ENCODE measurements at regions not wholly inside any gene's neighbourhood (a gene's known extent, or its start where the extent isn't known, plus 50 kb on each side); places are given as distances from the start of the nearest gene placed in this dataset.

GRCh38 chr18:23334569-23334968, 118.5 kb upstream of the RIOK3 start:
- H3K36me3 Mint-ChIP-seq (ENCODE audit: insufficient read depth, unreplicated experiment): peaks cover 4% of the 10 kb centered on the region
- ChIA-PET CTCF (no interaction called here), POLR2A (no interaction called here)
- no peaks in the 10 kb centered on the region for H3K4me1 ChIP-seq
- intact Hi-C loops (cut with micrococcal nuclease; ENCODE audit: unreplicated experiment): no loop called here
- H3K4me3 Mint-ChIP-seq (ENCODE audit: unreplicated experiment): no peak overlapping the region
- H3K4me1 Mint-ChIP-seq (ENCODE audit: low read depth, unreplicated experiment): no peaks in the 10 kb centered on the region
- no peak overlapping the region for H3K4me3 ChIP-seq (ENCODE audit: low read depth, low read length)
- TF ChIP-seq, protein P1, sequence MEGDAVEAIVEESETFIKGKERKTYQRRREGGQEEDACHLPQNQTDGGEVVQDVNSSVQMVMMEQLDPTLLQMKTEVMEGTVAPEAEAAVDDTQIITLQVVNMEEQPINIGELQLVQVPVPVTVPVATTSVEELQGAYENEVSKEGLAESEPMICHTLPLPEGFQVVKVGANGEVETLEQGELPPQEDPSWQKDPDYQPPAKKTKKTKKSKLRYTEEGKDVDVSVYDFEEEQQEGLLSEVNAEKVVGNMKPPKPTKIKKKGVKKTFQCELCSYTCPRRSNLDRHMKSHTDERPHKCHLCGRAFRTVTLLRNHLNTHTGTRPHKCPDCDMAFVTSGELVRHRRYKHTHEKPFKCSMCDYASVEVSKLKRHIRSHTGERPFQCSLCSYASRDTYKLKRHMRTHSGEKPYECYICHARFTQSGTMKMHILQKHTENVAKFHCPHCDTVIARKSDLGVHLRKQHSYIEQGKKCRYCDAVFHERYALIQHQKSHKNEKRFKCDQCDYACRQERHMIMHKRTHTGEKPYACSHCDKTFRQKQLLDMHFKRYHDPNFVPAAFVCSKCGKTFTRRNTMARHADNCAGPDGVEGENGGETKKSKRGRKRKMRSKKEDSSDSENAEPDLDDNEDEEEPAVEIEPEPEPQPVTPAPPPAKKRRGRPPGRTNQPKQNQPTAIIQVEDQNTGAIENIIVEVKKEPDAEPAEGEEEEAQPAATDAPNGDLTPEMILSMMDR (IDR thresholded peaks at IDR 0.05; ENCODE audit: insufficient read depth in 1 of 2, low read depth in 1 of 2, low read length in 1 of 2, severe bottlenecking in 1 of 2, unreplicated experiment in 1 of 2): no peak
- no peaks in the 10 kb centered on the region for H3K27me3 ChIP-seq (replicated peaks; ENCODE audit: control insufficient read depth, insufficient read depth, low read length)
- no peak for DNase-seq
- no peak overlapping the region for H3K27ac Mint-ChIP-seq (ENCODE audit: unreplicated experiment)
- H3K36me3 ChIP-seq (ENCODE audit: control insufficient read depth, insufficient read depth, low read length): no peaks in the 10 kb centered on the region
- no peaks in the 10 kb centered on the region for H3K9me3 Mint-ChIP-seq (ENCODE audit: unreplicated experiment)
- no TSS peak for BruUV-seq (replicated peaks)
- H3K9me3 ChIP-seq: no peaks in the 10 kb centered on the region
- H3K27me3 Mint-ChIP-seq (ENCODE audit: insufficient read depth, unreplicated experiment): no peaks in the 10 kb centered on the region

DNA sequence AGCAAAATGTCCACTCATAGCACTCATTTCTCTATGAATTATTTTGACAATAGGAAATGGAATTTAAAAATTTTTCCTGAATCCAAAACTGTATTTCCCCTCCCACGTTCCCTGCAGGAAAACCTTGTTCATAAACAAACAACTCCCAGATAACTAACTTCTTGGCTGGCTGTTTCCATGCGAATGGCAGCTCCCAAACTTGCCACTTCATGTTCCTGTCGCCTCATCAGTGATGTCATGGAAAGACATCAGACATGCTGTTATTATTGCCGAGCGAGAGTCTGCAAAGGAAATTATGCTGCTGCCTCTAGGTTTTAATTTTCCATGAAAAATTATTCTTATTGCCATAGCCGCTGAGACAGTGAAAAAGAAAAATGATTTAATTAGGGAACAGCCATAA, 117.0 kb upstream of the RIOK3 start:
- Histone ChIP-seq H3K36me3 (ENCODE audit: control insufficient read depth, insufficient read depth, low read length) (no peaks in the 10 kb centered on the region), H3K9me3 (no peaks in the 10 kb centered on the region), H3K4me3 (ENCODE audit: low read depth, low read length) (no peak overlapping the region), H3K27me3 (replicated peaks; ENCODE audit: control insufficient read depth, insufficient read depth, low read length) (no peaks in the 10 kb centered on the region), H3K4me1 (no peaks in the 10 kb centered on the region)
- DNase-seq: no peak
- H3K27ac Mint-ChIP-seq (ENCODE audit: unreplicated experiment): no peak overlapping the region
- intact Hi-C loops (cut with micrococcal nuclease; ENCODE audit: unreplicated experiment): no loop called here
- H3K4me3 Mint-ChIP-seq (ENCODE audit: unreplicated experiment): no peak overlapping the region
- POLR2A ChIA-PET: no interaction called here
- no TSS peak for BruUV-seq (replicated peaks)
- H3K36me3 Mint-ChIP-seq (ENCODE audit: insufficient read depth, unreplicated experiment): peaks cover 4% of the 10 kb centered on the region
- no peaks in the 10 kb centered on the region for H3K4me1 Mint-ChIP-seq (ENCODE audit: low read depth, unreplicated experiment)
- no peaks in the 10 kb centered on the region for H3K9me3 Mint-ChIP-seq (ENCODE audit: unreplicated experiment)
- H3K27me3 Mint-ChIP-seq (ENCODE audit: insufficient read depth, unreplicated experiment): no peaks in the 10 kb centered on the region
- CTCF ChIA-PET: no interaction called here
- TF ChIP-seq, protein P1 (IDR thresholded peaks at IDR 0.05; ENCODE audit: insufficient read depth in 1 of 2, low read depth in 1 of 2, low read length in 1 of 2, severe bottlenecking in 1 of 2, unreplicated experiment in 1 of 2): no peak

DNA sequence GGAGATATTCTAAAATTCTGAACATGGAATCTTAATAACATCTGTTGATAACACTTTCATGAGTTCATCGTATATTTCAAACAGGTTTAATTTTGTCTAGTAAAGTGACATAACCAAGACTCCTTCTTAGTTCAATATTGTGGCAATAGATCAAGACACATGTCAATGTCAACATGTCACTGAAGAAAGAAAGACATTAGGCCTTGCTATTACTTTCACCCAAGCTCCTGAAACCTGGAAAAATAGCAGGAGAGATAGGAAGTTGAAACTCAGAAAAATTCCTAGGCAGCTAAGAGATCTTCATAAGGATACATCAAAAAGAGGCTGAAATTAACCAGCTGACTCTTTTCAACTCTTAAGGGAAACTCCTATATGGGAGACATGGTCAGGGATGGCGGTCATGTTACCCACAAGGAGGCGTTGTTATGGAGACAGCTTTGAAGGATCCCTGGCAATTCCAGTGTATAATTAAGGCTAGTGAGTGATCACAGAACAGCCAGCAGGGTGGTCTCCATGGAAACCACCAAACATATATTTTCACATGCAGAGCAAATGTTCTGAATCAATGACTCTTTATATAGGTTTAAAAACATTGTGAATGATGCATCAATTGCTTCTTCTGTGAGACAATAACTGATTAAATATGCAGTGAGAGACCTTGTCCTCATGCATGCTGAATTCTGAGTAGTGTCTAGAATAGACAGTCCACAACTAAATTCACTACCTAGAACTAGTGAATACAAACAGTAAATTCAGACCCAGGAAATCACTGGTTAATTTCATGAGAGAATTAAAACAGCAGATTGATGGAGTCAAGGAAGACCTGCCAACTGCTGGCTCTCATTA, 115.3 kb upstream of the RIOK3 start:
- ChIA-PET CTCF (no interaction called here), POLR2A (interaction anchor here (0.5 kb wide), 1 partner anchor 329 kb away, joined by 3 read pairs; no protein-coding TSS in a partner anchor)
- intact Hi-C loops (cut with micrococcal nuclease; ENCODE audit: unreplicated experiment): no loop called here
- H3K27ac Mint-ChIP-seq (ENCODE audit: unreplicated experiment): no peak overlapping the region
- no peaks in the 10 kb centered on the region for H3K27me3 Mint-ChIP-seq (ENCODE audit: insufficient read depth, unreplicated experiment)
- peaks cover 4% of the 10 kb centered on the region for H3K36me3 Mint-ChIP-seq (ENCODE audit: insufficient read depth, unreplicated experiment)
- H3K4me1 Mint-ChIP-seq (ENCODE audit: low read depth, unreplicated experiment): no peaks in the 10 kb centered on the region
- no peak overlapping the region for H3K4me3 Mint-ChIP-seq (ENCODE audit: unreplicated experiment)
- DNase-seq: no peak
- H3K36me3 ChIP-seq (ENCODE audit: control insufficient read depth, insufficient read depth, low read length): no peaks in the 10 kb centered on the region
- TF ChIP-seq, protein P1 (IDR thresholded peaks at IDR 0.05; ENCODE audit: insufficient read depth in 1 of 2, low read depth in 1 of 2, low read length in 1 of 2, severe bottlenecking in 1 of 2, unreplicated experiment in 1 of 2): no peak
- no peaks in the 10 kb centered on the region for H3K4me1 ChIP-seq
- H3K27me3 ChIP-seq (replicated peaks; ENCODE audit: control insufficient read depth, insufficient read depth, low read length): no peaks in the 10 kb centered on the region
- no peaks in the 10 kb centered on the region for H3K9me3 Mint-ChIP-seq (ENCODE audit: unreplicated experiment)
- no TSS peak for BruUV-seq (replicated peaks)
- H3K4me3 ChIP-seq (ENCODE audit: low read depth, low read length): no peak overlapping the region
- H3K9me3 ChIP-seq: no peaks in the 10 kb centered on the region

All from Caco-2 (cell line).